HFF-Myc (cell line): ENCODE measurements at regions not wholly inside any gene's neighbourhood (a gene's known extent, or its start where the extent isn't known, plus 50 kb on each side); places are given as distances from the start of the nearest gene placed in this dataset.

Experiments used
- DNase-seq: peaks from one replicate; pipeline ENCODE4 v3.0.0-alpha.2; 2011; ENCODE audit warnings: low read depth; ENCODE audit errors: extremely low read depth
- H3K4me3 ChIP-seq: replicated peaks from 2 replicates; pipeline ENCODE4 v1.5.1; 2011; ENCODE audit warnings: low read depth, mild to moderate bottlenecking, control low read depth, low read length
- CTCF ChIP-seq: IDR thresholded peaks from 2 replicates; pipeline ENCODE4 v1.5.1; 2012; ENCODE audit warnings: mild to moderate bottlenecking, low read depth, low read length, control low read depth; ENCODE audit errors: missing control alignments

- H3K4me3 ChIP-seq = no peak overlapping the region
- no peak for TF ChIP-seq CTCF
- no peak for DNase-seq
Observed at GRCh38 chr6:153493501-153493900, 362.4 kb upstream of the RGS17 start.

- no peak for TF ChIP-seq CTCF
- no peak overlapping the region for H3K4me3 ChIP-seq
- DNase-seq = no peak
Observed at GRCh38 chr6:153489479-153489878, 358.4 kb upstream of the RGS17 start.

GRCh38 chr6:153488267-153488666 lies 357.2 kb upstream of the RGS17 start:
- TF ChIP-seq CTCF = no peak
- no peak overlapping the region for H3K4me3 ChIP-seq
- DNase-seq = no peak

GRCh38 chr6:153485072-153485471 lies 354.0 kb upstream of the RGS17 start:
- DNase-seq = no peak
- no peak overlapping the region for H3K4me3 ChIP-seq
- no peak for TF ChIP-seq CTCF

- H3K4me3 ChIP-seq = no peak overlapping the region
- TF ChIP-seq CTCF = no peak
- no peak for DNase-seq
Observed at GRCh38 chr6:153484056-153484455, 353.0 kb upstream of the RGS17 start.

- DNase-seq = no peak
- no peak for TF ChIP-seq CTCF
- H3K4me3 ChIP-seq = no peak overlapping the region
Observed at GRCh38 chr6:153476243-153476642, 345.2 kb upstream of the RGS17 start.

GRCh38 chr6:153465050-153465449 lies 334.0 kb upstream of the RGS17 start:
- TF ChIP-seq CTCF = no peak
- H3K4me3 ChIP-seq = no peak overlapping the region
- no peak for DNase-seq
